Heart left ventricle (tissue), 16 donors: ENCODE measurements at regions not wholly inside any gene's neighbourhood (a gene's known extent, or its start where the extent isn't known, plus 50 kb on each side); places are given as distances from the start of the nearest gene placed in this dataset.

Source experiments
- ATAC-seq, 4 donors: fragments of 200-7000 bp; cut with Tn5 transposase; one replicate each; pipeline ENCODE4 v1.9.1; 2020 to 2022; ENCODE audit warnings: moderate library complexity in 4 of 4, mild to moderate bottlenecking in 3 of 4, moderate number of reproducible peaks in 1 of 4
- DNase-seq, 5 donors: peaks; one replicate each; pipeline ENCODE4 v3.0.0-alpha.2; 2020
- H3K27ac ChIP-seq, 12 donors: fragments of 200-600 bp; sonication (generic) in 4 of 12; one replicate each; pipeline versions ENCODE4 v1.5.0 to v1.8.0; 2016 to 2022; ENCODE audit warnings: mild to moderate bottlenecking in 2 of 12
- H3K27me3 ChIP-seq, 9 donors: fragments of 200-600 bp; sonication (generic) in 2 of 9; one replicate each; pipeline versions ENCODE4 v1.5.1 to v1.8.0; 2016 to 2022; ENCODE audit warnings: mild to moderate bottlenecking in 3 of 9
- H3K36me3 ChIP-seq, 9 donors: fragments of 200-600 bp; sonication (generic) in 2 of 9; one replicate each; pipeline versions ENCODE4 v1.5.0 to v1.8.0; 2018 to 2022; ENCODE audit warnings: mild to moderate bottlenecking in 2 of 9
- H3K4me1 ChIP-seq, 12 donors: fragments of 200-600 bp; sonication (generic) in 4 of 12; one replicate each; pipeline versions ENCODE4 v1.5.0 to v1.8.0; 2016 to 2022; ENCODE audit warnings: mild to moderate bottlenecking in 3 of 12
- H3K4me3 ChIP-seq, 12 donors: fragments of 200-600 bp; sonication (generic) in 4 of 12; one replicate each; pipeline versions ENCODE4 v1.5.0 to v1.8.0; 2017 to 2022; ENCODE audit warnings: mild to moderate bottlenecking in 9 of 12, moderate library complexity in 4 of 12
- H3K9me3 ChIP-seq, 12 donors: fragments of 200-600 bp; sonication (generic) in 4 of 12; one replicate each; pipeline versions ENCODE4 v1.5.0 to v1.8.0; 2016 to 2022; ENCODE audit warnings: mild to moderate bottlenecking in 1 of 12
- CTCF ChIP-seq, 12 donors: fragments of 200-600 bp; sonication (generic) in 4 of 12; IDR thresholded peaks; one replicate each; pipeline versions ENCODE4 v1.5.0 to v1.8.0; 2018 to 2022; ENCODE audit warnings: antibody characterized with exemption in 12 of 12, mild to moderate bottlenecking in 5 of 12
- POLR2A ChIP-seq, 2 donors: fragments of 450-650 bp; IDR thresholded peaks; one replicate each; pipeline ENCODE4 v1.6.1; 2017; ENCODE audit warnings: antibody characterized with exemption in 2 of 2, mild to moderate bottlenecking in 2 of 2, moderate library complexity in 2 of 2
- WGBS, 4 donors: extraction: QIAGEN DNeasy Blood & Tissue Kit in 2 of 4; methylation state at CpG; one replicate each; pipeline versions ENCODE4 v1.1.5 to v1.1.7; 2013 to 2018; 5-methylcytosine and 5-hydroxymethylcytosine counted together
- intact Hi-C, 10 donors: fragments of 100-400 bp; cut with DNase I; formaldehyde crosslinking; loops; one replicate each; pipeline versions ENCODE4 v1.11.1 to v1.14.2; 2022
- donor health status: ischemic (EF 13 %, LVEDD 7.1; RV severe dilation, severe dysfunction).
- donor health status: healthy with polysubstance abuse.
- donor health status: DM: no; HTN: yes; CAD: no.
- donor health status: DM: no; HTN: no; CAD: no.
- donor health status: ischemic (EF 25% LVEDD 6.9; RV normal size, moderate dysfunction).
- donor health status: ischemic (EF 25% LVEDD 5.7; RV mildly dilated, moderate dysfunction).
- donor health status: healthy.
- donor health status: DM: yes; HTN: yes; CAD: no.
- donor health status: ischemic (EF 35%, LVEDD 5.7; RV mildly dilated, moderate dysfunction).
- donor health status: nonischemic (EF 11% LVEDD 7.7; RV severe dilation, severe dysfunction).
- donor health status: DM: yes; HTN: yes; CAD: no.
- donor health status: PGD.
- donor health status: ischemic (EF 29% LVEDD 5.4; RV normal size, mild dysfunction).
- donor health status: nonischemic (EF 23%, LVEDD 6.1; RV moderate dilation, normal function).

- no peaks in the 10 kb centered on the region for H3K27me3 ChIP-seq
- WGBS, 4 donors, result 81 to 88% (median 84%) methylated on average over 10 of the region's 10 CpGs
- intact Hi-C loops, result no loop called here
- DNase-seq (no peak), ATAC-seq (no peak)
- no peaks in the 10 kb centered on the region for H3K36me3 ChIP-seq
- TF ChIP-seq CTCF (IDR thresholded peaks at IDR 0.05) (no peak), POLR2A (IDR thresholded peaks at IDR 0.05) (no peak)
- no peaks in the 10 kb centered on the region for H3K4me1 ChIP-seq
- no peaks in the 10 kb centered on the region for H3K9me3 ChIP-seq
- H3K4me3 ChIP-seq, result no peak overlapping the region
- H3K27ac ChIP-seq, result no peak overlapping the region
Observed at GRCh38 chr4:24211856-24212255, 322.0 kb upstream of the PPARGC1A start.

GRCh38 chr4:24210332-24210902 lies 320.6 kb upstream of the PPARGC1A start:
- H3K27ac ChIP-seq, result no peak overlapping the region
- H3K4me3 ChIP-seq, result no peak overlapping the region
- no peaks in the 10 kb centered on the region for H3K9me3 ChIP-seq
- H3K4me1 ChIP-seq, result no peaks in the 10 kb centered on the region
- H3K27me3 ChIP-seq, result no peaks in the 10 kb centered on the region
- WGBS, 4 donors, result 70 to 77% (median 73%) methylated on average over 10 of the region's 10 CpGs
- ATAC-seq (peak in 3 of 4 donors; percentile 48 to 92 (median 75)), DNase-seq (peak in 1 of 5 donors; percentile 33)
- intact Hi-C loops, result no loop called here
- no peak for TF ChIP-seq POLR2A (IDR thresholded peaks at IDR 0.05)
- no peak for TF ChIP-seq CTCF (IDR thresholded peaks at IDR 0.05)
- no peaks in the 10 kb centered on the region for H3K36me3 ChIP-seq

GRCh38 chr4:24209906-24210305 lies 320.1 kb upstream of the PPARGC1A start:
- intact Hi-C loops, result no loop called here
- no peak for TF ChIP-seq POLR2A (IDR thresholded peaks at IDR 0.05)
- no peak for TF ChIP-seq CTCF (IDR thresholded peaks at IDR 0.05)
- Histone ChIP-seq H3K27ac (no peak overlapping the region), H3K9me3 (no peaks in the 10 kb centered on the region), H3K36me3 (no peaks in the 10 kb centered on the region), H3K27me3 (no peaks in the 10 kb centered on the region), H3K4me3 (no peak overlapping the region), H3K4me1 (no peaks in the 10 kb centered on the region)
- DNase-seq, result no peak
- ATAC-seq, result no peak
- 73 to 83% (median 77%) methylated on average over 1 of the region's 1 CpG for WGBS, 4 donors

GRCh38 chr4:24209131-24209530 lies 319.3 kb upstream of the PPARGC1A start:
- no peaks in the 10 kb centered on the region for H3K9me3 ChIP-seq
- intact Hi-C loops, result no loop called here
- H3K4me3 ChIP-seq, result no peak overlapping the region
- DNase-seq, result no peak
- ATAC-seq, result no peak
- H3K4me1 ChIP-seq, result no peaks in the 10 kb centered on the region
- no peak overlapping the region for H3K27ac ChIP-seq
- TF ChIP-seq POLR2A (IDR thresholded peaks at IDR 0.05) (no peak), CTCF (IDR thresholded peaks at IDR 0.05) (no peak)
- no peaks in the 10 kb centered on the region for H3K36me3 ChIP-seq
- no peaks in the 10 kb centered on the region for H3K27me3 ChIP-seq
- WGBS, 4 donors, result 91 to 100% (median 94%) methylated on average over 3 of the region's 3 CpGs
